ENCODE measurements at regions not wholly inside any gene's neighbourhood (a gene's known extent, or its start where the extent isn't known, plus 50 kb on each side); places are given as distances from the start of the nearest gene placed in this dataset.

- TF ChIP-seq, protein P1, sequence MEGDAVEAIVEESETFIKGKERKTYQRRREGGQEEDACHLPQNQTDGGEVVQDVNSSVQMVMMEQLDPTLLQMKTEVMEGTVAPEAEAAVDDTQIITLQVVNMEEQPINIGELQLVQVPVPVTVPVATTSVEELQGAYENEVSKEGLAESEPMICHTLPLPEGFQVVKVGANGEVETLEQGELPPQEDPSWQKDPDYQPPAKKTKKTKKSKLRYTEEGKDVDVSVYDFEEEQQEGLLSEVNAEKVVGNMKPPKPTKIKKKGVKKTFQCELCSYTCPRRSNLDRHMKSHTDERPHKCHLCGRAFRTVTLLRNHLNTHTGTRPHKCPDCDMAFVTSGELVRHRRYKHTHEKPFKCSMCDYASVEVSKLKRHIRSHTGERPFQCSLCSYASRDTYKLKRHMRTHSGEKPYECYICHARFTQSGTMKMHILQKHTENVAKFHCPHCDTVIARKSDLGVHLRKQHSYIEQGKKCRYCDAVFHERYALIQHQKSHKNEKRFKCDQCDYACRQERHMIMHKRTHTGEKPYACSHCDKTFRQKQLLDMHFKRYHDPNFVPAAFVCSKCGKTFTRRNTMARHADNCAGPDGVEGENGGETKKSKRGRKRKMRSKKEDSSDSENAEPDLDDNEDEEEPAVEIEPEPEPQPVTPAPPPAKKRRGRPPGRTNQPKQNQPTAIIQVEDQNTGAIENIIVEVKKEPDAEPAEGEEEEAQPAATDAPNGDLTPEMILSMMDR (IDR thresholded peaks at IDR 0.05): no peak
- no peak for TF ChIP-seq POLR2AphosphoS5 (IDR thresholded peaks at IDR 0.05)
Measured at GRCh38 chr3:59128685-59129084, 78.9 kb upstream of the CFAP20DC start.
